GM11168 (cell line): ENCODE measurements at regions not wholly inside any gene's neighbourhood (a gene's known extent, or its start where the extent isn't known, plus 50 kb on each side); places are given as distances from the start of the nearest gene placed in this dataset.

ENCODE experiments used
- in situ Hi-C: fragments of 300-500 bp; cut with MboI; formaldehyde crosslinking; loops from one replicate; pipeline ENCODE4 v1.12.0; 2022; ENCODE audit warnings: low sequenced_read_pairs; ENCODE audit not compliant: unreplicated experiment

- in situ Hi-C loops, result no loop called here
Observed at GRCh38 chr22:48851933-48852549, 975.6 kb downstream of the BRD1 start.

- in situ Hi-C loops, result no loop called here
Observed at GRCh38 chr22:48850658-48851287, 976.9 kb downstream of the BRD1 start.

DNA sequence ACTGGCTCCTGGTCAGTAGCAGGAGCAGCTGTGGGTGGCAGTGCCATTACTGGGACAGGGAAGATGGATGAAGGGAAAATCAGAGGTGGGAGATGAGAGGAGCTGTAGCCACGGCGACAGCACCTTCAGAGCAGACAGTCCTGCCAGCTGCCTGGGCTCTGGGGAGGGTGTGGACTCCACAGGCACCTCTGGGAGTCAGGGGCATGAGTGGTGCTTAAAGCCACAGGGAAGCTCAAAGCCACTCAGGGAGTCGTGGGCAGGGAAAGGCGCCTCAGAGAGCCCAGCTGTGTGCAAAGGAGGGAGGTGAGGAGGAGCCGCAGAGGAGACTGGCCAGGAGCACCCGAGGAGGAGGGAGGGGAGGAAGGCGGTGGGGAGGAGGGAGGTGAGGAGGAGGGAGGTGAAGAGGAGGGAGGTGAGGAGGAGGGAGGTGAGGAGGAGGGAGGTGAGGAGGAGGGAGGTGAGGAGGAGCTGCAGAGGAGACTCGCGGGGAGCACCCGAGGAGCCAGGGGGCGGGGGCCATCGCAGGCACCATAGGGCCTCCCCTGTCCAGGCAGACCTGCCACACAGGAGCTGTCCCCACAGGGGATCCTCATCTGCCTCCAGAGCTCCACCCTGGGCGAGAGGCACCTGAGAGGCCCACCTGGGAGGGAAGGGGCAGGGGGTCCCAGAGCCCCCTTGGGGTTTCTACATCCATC lies 977.6 kb downstream of the BRD1 start:
- in situ Hi-C loops, result no loop called here

GRCh38 chr22:48849219-48849912 lies 978.3 kb downstream of the BRD1 start:
- in situ Hi-C loops, result no loop called here

GRCh38 chr22:48846200-48846599 lies 981.5 kb downstream of the BRD1 start:
- in situ Hi-C loops, result no loop called here

DNA sequence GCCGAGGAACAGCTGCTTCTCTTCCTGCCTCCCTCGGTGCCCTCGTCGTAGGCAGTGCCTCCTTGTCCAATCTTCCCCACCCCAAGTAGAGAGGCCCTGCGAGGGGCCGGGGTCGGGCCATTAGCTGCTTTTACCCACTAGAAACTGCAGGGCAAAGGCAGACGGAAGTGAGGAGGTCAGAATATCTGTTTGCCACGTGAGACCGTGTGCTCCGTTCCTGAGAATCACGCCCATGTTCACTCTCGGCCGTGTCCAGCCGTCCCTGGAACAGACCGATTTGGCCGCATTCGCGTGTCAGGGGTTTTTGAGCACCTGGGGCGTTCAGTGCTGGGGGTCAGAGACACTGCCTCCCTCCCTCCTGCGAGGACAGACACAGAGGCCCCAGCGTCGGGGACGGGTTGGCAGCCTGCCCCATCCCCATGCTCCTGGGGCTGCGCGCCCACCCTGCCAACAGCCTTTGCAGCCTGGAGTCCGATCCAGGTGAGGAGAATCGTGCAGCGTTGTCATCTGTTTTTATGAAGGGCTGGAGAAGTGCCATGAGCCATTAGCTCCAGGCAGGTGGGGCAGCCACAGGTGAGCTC lies 982.2 kb downstream of the BRD1 start:
- in situ Hi-C loops, result no loop called here

GRCh38 chr22:48844056-48844675 lies 983.5 kb downstream of the BRD1 start:
- in situ Hi-C loops, result no loop called here

- in situ Hi-C loops, result no loop called here
Observed at GRCh38 chr22:48843640-48844039, 984.0 kb downstream of the BRD1 start.

DNA sequence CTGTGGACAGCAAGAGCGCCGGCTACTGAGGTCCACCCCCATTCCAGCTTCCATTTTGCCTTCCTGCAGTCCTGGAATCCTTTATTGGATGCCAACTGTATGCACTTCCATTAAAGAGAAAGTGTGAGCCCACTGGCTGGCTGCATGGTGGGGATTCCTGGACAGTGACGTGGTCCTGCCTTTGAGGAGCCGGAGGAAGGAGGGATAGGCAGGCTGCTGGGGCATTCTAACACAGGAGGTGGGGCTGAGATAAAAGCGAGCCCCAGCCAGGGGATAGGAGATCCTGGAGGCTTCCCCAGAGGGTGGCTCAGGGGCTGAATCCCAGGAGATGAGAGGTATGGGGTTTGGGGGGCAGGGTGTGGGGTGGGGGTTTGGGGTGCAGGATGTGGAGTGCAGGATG lies 984.7 kb downstream of the BRD1 start:
- in situ Hi-C loops, result no loop called here

DNA sequence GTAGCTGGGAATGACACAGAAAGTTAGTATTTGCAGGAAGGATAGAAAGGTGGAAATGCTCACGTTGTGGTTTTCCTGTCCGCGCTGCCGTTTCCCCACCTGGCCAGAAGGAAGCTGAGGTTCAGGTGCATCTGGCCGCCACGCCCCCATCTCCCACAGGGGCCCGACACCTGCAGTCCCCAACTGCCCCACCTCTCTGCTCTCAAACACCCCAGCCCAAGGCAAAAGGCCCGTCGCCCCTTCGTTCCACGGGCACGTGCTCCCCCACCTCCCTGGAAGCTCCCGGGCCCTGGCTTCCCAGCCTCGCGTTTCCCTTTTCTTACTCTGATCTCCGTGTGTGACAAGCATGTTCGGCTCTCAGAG lies 985.1 kb downstream of the BRD1 start:
- in situ Hi-C loops, result no loop called here

- in situ Hi-C loops, result no loop called here
Observed at GRCh38 chr22:48841881-48842582, 985.6 kb downstream of the BRD1 start.

GRCh38 chr22:48840112-48840949 lies 987.3 kb downstream of the BRD1 start:
- in situ Hi-C loops, result no loop called here

GRCh38 chr22:48838846-48839730 lies 988.6 kb downstream of the BRD1 start:
- in situ Hi-C loops, result no loop called here

- in situ Hi-C loops, result no loop called here
Observed at GRCh38 chr22:48838376-48838775, 989.3 kb downstream of the BRD1 start.

DNA sequence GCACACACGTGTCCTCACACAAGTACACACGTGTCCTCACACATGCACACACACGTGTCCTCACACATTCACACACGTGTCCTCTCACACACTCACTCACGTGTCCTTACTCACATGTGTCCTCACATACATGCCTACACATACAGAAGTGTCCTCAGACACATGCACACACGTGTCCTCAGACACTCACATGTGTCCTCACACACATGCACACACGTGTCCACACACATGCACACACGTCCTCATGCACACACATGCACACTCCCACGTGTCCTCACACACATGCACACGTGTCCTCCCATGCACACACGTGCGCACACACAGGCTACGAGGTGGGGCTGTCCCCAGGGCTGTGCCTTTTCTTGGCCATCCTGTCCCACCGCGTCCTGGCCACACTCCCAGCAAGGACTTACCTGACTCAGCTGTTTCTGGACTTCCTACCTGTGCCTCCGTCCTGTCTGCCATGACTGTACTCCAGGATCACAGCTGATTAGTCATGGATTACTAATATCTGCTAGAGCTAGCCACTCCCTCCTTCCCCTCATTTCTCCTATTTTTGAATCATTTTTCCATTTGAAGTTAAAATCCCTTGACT lies 990.2 kb downstream of the BRD1 start:
- in situ Hi-C loops, result no loop called here

GRCh38 chr22:48836673-48837340 lies 990.9 kb downstream of the BRD1 start:
- in situ Hi-C loops, result no loop called here
